Muscle of arm (tissue), 1 donor: ENCODE measurements at regions not wholly inside any gene's neighbourhood (a gene's known extent, or its start where the extent isn't known, plus 50 kb on each side); places are given as distances from the start of the nearest gene placed in this dataset.
A peak's percentile ranks its signal among the peaks of the same experiment; 100 is the strongest.
"Not testable (repeated sequence)": the region's sequence is repeated elsewhere in the genome, so short reads cannot be mapped to it uniquely, and the experiment has no call there.

Experiments
- DNase-seq: peaks from one replicate; pipeline ENCODE4 v3.0.0-alpha.2; 2013

DNA sequence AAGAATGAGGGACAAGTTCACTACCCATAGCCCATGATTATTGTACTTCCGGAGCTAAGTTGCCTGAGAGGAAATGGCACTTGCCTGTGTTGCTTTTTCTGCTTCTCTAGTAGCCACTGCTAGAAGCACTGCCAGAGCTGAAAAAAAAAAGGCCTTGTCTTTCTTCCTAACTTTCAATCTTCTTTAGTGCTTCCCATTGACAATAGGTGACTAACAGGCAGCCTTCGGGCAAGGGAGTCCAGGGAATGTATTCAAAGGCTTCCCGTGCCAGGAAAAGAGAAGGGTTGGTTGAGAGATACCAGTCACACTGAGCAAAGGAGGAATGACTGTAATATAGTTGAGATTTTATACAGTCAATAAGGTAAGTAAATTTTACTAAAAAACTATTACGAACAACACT, 242.0 kb downstream of the CALCRL start:
- no peak for DNase-seq

DNA sequence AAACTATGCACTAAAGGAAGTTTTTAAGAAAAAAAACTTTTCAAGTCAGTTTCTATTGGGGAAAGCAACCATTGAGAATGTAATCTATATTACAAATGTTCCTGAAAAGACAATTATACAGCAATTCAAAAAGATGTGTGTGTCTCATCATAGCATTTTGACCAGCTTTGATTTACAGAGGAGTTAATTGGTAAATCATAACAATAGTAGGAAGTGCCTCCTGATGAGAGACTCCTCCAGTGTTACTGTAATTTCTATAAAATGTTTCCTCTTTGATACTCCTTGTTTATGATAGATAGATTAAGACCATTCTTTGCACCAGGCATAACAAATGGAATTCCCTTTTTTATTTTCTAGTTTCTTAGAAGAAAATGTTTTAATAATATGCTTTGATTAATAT, 249.9 kb downstream of the CALCRL start:
- no peak for DNase-seq

DNA sequence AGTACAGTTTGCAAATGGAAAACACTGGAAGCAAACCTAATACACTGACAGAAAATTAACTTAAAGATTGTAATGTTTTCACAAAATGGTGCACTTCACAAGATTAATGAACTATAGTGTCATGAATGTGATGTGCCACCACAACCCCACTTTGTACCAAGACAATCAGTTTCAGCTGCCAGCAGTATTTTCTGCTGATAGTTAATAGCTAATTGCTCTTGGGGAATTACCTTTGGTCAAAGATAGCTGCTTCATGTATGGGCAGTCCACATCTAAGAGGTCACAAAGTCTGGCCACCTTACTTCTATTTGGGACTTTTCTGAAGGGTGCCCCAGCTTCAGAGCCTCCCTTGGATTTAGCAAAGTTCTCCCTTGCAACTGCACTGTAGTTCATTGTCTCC, 254.0 kb downstream of the CALCRL start:
- no peak for DNase-seq

DNA sequence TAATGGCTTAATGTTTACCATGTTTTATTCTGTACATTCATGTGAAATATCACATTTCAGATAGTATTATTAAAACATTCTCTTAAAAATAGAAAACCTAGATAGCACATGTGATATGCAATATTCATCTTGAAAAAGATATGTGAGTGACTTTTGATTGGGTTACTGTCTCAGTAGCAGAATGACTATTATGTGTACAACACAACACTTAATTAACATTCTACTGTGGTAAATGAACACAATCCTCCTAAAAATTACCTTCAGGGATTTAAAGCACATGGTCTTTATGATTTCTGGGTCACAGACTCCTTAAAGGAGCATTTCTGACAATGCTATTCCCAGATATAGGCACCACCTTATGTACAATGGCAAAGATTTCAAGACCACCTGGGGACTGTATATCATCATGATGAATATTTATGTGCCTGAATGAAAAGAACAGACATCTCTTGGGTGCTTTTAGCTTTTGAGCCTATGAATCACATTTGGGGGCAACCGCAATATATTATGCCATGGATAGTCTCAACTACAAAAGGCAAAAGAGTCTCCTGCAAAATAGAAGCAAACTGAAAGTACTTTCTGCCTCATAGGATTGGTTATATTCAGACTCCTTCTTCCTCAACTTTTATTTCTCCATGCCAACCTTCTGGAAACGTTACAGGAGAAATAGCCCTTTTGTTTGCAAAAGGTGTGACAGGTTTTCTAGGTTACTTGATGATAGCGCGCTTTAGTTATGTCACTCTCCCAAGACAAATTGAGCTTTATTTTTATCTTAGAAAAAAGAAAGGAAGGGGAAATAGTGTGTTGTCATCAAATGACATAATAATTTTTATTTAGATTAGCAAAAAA, 259.0 kb downstream of the CALCRL start:
- no peak for DNase-seq

DNA sequence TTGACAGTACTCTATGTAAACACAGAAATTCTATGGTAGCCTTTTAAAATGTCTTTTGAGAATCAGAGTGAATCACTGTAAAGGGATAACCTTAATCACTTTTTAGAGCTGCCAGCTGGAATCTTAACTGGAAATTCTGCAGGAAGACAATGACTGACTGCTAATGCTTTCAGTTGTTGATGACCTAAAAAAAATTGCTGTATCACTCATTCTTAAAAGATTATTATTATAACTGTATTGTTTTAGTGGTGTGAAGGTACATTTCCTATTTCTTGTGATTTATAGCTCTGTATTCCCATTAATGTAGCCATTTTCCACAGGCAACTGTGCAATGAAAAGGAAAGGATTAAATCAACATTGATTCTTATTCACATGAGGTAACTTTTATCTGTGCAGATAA, 260.5 kb downstream of the CALCRL start:
- peak; percentile 30 for DNase-seq

DNA sequence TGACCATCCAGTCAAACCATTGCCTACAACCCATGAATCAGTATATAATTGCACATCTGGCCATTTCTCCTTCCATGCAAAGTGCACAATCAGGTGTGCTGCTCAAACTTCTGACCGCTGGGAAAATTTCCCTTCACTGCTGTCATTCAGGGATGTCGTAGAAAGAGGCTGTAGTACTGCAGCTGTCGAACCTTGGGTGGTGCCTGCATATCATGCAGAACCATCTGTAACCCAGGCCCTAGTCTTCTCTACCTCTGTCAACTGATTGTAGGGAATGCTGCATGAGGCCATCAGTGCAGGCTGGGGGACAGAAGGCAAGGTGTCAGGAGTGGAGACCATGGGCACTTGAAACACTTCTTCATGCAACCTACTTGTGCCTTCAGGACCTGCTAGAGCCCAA, 267.5 kb downstream of the CALCRL start:
- DNase-seq = no peak

DNA sequence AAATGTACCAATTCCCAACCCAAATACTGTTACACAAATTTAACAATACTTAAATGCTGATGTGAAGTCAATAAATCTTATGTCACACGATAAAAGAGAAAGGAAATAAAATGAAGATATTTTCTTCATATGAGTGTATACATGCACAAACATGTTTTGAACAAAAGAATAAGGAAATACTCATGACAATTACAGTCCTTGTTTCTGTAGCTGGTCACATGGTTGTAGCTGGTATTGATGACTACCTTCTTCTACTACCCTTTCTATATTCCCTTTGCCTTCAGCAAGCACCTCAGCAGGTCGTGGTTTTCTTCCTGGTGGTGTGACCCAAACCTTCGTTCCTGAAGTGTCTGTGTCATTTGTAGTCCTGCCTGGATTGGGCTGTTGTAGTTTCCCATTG, 269.2 kb downstream of the CALCRL start:
- not testable (repeated sequence) for DNase-seq

DNA sequence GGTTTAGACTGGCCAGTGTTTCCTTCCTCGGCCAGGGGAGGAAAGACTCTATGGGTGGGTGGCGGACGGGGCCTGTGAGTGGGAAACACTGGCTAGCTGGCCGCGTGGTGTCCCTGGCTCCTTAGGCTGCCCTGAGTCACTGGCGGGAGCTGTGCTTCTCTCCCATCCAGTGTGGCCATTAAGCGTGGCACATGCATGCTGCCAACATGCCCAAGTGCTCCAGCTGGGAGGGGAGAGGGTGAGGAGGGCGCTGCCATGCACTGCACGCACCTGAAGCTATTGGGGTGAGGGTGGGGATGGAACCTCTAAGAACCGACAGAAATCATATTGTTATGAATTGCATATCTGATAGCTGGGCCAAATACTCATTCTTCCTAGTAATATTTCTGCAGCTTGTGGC, 270.8 kb downstream of the CALCRL start:
- no peak for DNase-seq

DNA sequence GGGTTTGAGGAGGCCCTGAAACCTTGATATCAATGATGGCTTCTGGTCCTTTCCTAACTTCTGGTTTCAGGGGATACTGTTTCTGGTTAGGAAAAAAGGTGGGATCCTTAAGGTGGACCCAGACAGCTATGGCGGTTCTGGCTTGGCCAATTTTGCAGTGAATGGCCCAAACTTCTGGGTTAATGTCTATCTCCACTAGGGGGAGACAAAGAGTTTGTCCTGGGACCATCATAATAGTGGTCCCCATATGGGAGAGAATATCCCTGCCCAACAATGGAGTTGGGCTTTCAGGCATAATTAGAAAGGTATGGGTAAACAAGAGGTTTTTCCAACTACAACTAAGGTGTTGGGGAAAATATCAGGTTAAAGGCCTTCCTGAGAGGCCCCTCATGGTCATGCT, 273.5 kb downstream of the CALCRL start:
- DNase-seq = no peak

DNA sequence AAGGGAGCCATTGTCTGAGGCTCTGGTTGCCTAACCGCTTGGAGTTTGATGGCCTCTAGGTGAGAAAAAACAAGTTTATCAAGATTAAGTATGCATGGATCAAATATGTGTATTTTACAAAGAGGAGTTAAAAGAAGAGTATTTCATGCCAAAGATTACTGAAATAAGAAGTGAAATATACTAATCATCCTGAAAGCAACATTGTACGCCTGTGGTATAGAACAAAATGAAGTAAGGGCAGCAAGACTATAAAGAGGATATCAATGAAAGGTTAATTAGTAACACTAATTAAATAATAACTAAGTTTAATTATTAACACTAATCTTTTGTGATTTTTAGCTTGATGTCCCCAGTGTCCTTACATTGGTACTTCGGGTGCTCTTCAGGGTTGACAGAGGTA, 276.7 kb downstream of the CALCRL start:
- no peak for DNase-seq

DNA sequence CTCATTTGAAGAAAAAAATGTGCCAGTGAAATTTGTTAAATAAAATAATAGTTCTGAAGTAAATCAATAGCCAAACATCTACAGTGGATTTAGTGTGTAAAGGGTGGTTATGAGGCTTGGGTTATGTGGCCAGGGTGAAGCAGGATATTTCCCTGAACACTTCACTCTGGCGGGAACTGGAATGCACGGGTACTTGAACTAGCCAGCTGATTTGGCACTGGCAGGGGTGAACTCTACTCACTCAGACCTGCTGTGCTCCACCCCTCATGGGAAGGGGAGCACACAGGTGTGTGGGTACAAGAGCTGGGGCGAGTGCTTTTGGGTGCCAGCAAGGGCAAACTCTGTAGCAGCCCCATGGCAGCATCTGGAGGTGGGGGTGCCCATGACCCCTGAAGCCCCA, 278.2 kb downstream of the CALCRL start:
- DNase-seq = no peak

DNA sequence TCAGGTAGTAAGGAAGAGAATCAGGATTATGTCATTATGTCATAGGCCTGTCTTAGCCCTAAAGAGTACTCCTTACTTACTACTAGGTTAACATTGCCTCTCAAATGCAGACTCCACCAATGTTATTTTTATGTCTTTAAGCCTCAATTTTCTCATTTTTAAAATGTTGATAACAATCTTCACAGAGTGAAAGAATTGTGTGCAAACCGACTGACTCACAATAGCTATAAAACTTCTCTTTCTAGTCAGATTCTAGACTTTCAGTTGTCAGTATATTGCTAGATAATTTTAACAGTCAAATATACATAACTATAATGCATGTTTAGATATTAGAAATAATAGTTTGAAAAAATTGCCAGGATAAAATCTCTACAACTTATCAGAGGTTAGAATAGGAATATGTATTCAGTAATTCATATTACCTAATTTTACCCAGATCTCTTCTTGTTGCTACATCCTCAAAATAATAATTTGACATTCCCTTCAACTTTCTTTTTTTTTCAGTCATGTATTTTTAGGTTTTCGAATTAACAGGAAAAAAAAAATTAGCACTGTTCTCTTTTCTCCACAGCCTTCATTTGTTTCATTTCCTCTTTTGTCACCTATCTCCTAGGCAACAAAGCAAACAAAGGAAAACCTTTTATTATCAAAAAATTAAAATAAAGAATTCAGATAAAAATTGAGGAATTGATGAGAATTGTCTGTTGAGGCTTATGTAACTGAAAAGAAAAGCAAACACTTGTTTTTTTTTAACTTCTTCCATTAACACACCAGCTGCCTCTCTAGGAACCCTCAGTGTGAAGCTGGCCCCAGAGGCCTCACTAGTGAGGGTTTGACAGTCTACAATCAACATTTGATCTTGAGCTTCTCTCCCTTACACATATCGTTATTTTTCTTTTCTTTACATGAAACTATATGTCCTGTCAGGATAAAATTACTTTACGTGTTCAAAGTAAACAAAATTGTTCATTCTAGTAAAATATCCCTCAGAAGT, 279.0 kb downstream of the CALCRL start:
- no peak for DNase-seq

DNA sequence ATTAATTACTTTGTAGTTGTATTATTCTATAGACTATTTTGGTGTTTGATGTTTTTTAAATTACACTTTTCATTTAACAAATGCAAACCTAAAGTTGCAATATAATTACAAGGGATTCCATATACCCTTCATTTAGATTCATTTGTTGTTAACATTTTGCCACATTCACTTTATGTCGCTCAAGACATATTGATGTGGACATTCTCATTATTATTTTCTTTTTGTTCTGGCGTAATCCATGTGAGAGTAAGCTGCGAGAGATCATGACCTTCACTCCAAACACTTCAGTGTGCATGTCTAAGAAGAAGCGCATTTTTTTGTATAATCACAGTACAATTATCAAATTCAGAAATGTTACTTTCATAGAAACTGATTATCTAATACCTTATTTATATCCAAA, 280.6 kb downstream of the CALCRL start:
- no peak for DNase-seq

DNA sequence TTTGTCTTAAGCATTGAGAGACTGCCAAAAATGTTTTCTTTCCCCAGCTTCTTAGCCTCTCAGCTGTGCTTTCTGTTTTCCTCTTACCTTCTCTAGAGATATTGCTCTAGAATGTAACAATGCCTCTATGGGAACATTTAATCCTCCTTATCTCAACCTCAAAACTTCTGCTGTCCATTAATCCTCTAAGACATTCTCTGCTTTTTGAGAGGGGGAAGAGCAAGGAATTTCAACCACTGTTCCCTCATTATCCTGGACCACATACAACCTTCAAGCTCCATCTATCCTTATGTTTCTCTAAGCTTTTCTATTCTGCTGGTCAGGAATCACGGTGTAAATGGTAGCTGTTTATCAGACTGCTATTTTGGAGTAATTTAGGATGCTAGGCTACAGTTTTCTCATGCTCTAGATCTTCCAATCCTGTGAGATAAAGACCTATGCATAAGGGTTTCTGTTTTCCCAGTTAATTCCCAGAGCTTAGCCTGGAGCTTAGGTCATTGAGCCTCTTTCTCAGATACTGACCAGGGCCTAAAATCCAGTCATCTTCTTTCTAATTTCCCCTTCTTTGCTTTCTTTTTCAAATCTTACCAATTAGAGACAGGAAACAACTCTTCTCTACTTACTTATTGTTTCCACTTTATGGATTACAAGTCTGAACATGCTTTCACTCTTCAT, 282.0 kb downstream of the CALCRL start:
- DNase-seq = no peak

DNA sequence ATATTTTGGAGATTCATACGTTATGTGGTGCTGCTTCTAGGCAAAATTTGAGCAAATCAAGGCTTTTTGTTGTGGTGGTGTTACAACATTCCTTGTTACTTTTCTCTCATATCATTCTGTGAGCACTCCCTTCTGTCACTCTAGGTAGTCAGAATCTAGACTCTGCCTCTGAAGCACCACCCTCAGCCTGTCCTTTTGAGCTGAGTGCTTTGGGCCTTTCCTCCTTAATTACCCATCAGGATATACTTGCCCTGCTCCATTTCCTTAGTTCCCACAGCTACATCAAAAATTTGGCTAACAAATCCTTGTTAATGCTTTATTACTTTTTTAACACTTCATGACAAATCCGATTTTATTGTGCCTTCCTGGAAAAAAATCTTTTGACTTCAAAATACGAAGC, 289.6 kb downstream of the CALCRL start:
- no peak for DNase-seq

DNA sequence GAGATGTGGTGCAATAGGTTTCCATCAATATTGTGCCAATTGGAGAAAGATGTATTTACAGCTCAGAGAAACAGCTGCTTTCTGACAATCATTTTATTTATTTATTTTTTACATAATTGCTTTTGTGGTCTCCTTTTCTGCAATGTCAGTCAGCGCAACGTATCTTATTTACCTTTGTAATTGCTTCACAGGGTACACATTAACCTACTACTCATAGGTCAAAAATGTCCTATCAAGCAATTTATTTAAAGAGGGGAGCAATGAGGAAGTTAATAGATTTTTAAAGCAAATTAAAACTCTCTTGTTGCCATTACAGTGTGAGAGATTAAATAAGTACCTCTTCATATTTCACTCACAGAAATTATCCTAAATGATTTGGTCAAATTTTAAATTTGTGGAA, 291.0 kb downstream of the CALCRL start:
- DNase-seq = no peak

DNA sequence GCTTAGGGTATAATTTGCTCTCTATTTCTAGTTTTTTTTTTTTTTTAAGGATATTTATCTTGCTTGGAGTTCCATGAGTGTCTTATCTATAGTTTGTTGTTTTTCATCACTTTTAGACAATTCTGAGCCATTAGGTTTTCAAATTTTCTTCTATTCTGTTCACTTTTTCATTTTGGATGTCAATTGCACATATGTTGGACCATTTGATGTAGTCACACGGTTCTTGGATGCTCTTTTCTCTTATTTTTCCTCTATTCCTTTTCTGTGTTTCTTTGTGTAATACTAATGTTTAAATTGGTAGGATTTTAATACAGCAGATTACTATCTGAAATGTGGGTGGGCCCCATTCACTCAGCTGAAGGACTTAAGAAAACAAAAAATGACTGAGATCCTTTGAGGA, 292.6 kb downstream of the CALCRL start:
- DNase-seq = no peak

DNA sequence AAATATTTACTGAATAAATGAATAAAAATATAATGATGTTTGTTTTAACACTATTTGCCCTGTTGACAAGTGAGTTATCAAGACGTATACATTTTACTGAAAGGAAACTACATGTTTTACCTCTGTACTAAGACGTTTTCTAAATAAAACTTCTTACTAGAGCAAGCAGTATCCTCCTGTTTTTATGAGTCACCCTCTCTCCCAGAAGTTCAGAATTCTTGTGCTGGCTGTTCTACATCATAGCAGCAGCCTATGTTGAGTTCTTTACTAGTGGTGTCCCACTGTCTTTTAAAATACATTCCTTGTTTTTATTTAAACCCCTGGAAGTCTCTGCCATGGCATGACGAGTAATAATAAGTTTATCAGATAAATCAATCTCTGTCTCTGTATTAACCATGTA, 297.4 kb downstream of the CALCRL start:
- DNase-seq = no peak

DNA sequence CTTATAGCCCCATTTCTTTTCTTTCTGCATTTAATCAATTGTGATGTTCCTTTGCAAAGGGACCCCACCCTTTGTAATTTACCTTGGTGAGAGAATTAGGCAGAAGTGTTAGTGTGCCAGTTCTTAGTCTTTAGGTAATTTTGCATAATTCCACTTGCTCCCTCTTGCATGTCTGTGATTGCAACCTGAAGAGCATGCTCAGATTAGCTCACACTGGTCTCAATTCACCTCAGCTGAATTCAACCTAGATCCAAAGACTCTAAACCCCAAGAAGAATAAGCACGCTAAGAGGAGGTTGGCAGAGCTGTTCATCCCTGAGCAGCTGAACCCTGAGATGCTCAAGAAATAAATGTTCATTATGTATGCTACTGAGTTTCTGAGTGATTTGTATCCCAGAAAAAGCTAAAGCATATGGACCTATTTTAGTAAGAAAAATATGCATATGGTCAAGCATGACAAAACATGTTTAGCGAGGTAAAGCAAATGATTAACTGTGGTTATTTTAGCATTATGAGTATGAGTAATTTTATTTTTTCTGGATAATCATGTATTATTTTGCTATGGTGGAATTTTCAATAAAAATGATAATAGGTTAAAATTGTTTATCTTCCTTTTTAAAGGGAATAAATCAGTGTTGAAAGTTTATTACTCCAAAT, 299.2 kb upstream of the ZSWIM2 start:
- DNase-seq = no peak

DNA sequence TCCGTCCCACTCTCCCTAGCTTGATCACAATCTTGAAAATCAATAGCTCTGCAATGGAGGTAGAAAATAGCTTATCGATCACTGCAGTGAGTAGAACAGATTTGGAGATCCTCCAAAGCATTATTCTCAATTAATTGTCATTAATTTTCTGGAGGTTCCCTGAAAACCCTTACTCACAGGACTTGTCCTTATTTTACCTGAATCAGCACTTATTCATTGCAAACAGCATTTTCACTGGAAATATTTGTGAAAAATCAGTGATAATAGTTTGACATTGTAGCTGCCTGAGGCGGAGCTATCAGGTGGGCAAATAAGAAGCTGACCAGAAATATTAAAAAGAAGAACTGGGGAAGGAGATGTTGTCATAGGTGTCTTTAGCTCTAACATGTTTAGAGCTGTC, 294.6 kb upstream of the ZSWIM2 start:
- no peak for DNase-seq

DNA sequence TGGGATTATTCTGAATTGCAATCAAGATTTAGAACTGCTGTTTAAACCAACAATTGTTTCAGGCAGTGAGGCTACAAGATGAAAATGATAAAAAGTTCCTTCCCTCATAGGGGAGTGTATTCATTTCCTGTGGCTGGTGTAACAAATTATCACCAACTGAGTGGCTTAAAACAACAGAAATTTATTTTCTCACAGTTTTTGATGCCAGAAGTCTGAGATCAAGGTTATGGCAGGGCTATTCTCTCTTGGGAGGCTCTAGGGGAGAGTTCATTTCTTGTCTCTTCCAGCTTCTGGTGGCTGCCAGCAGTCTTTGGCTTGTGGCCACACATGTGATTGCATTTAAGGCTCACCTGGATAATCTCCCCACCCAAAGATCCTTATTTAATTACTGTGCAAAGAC, 290.5 kb upstream of the ZSWIM2 start:
- no peak for DNase-seq

DNA sequence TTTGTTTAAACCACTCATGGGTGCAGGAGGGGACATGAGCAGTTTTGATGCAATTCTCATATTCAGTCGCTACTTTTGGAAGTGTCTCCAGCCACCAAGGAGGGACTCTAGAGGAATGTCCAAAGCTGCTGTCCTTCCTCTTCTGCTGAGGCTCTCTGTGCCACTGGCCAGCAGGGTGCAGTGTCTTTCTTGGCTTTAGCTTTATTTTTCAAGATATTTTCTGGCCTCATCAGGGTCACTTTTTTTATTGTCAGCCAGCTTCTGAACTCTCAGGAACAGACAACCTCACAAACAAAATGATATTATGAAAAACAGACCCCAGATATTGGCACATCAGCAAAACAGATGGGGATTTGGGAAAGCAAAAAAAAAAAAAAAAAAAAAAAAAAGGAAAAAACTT, 289.3 kb upstream of the ZSWIM2 start:
- peak; percentile 66 for DNase-seq
